ENCODE measurements at regions not wholly inside any gene's neighbourhood (a gene's known extent, or its start where the extent isn't known, plus 50 kb on each side); places are given as distances from the start of the nearest gene placed in this dataset.

GRCh38 chr5:34526682-34527305 is 129.3 kb upstream of the RAI14 start:
- no peak overlapping the region for H3K4me3 ChIP-seq (ENCODE audit: low read depth, low read length)
- no peak for DNase-seq (ENCODE audit: low read depth)
- no peak for TF ChIP-seq CTCF (IDR thresholded peaks at IDR 0.05; ENCODE audit: control insufficient read depth, extremely low read depth, insufficient read depth)

- no peak for TF ChIP-seq CTCF (IDR thresholded peaks at IDR 0.05; ENCODE audit: control insufficient read depth, extremely low read depth, insufficient read depth)
- H3K4me3 ChIP-seq (ENCODE audit: low read depth, low read length): no peak overlapping the region
Measured at GRCh38 chr5:34529581-34530331, 126.4 kb upstream of the RAI14 start.

GRCh38 chr5:34530637-34531036 is 125.5 kb upstream of the RAI14 start:
- no peak for TF ChIP-seq CTCF (IDR thresholded peaks at IDR 0.05; ENCODE audit: control insufficient read depth, extremely low read depth, insufficient read depth)

More at GRCh38 chr5:34529581-34530331, 126.4 kb upstream of the RAI14 start:
- DNase-seq (ENCODE audit: low read depth): no peak

GRCh38 chr5:34531751-34532360 is 124.3 kb upstream of the RAI14 start:
- no peak for TF ChIP-seq CTCF (IDR thresholded peaks at IDR 0.05; ENCODE audit: control insufficient read depth, extremely low read depth, insufficient read depth)
- DNase-seq (ENCODE audit: low read depth): no peak
- H3K4me3 ChIP-seq (ENCODE audit: low read depth, low read length): no peak overlapping the region

More at GRCh38 chr5:34530637-34531036, 125.5 kb upstream of the RAI14 start:
- H3K4me3 ChIP-seq (ENCODE audit: low read depth, low read length): no peak overlapping the region
- no peak for DNase-seq (ENCODE audit: low read depth)

- H3K4me3 ChIP-seq (ENCODE audit: low read depth, low read length): no peak overlapping the region
- no peak for DNase-seq (ENCODE audit: low read depth)
- TF ChIP-seq CTCF (IDR thresholded peaks at IDR 0.05; ENCODE audit: control insufficient read depth, extremely low read depth, insufficient read depth): no peak
Measured at GRCh38 chr5:34533582-34534522, 122.3 kb upstream of the RAI14 start.

GRCh38 chr5:34534523-34535103 is 121.5 kb upstream of the RAI14 start:
- TF ChIP-seq CTCF (IDR thresholded peaks at IDR 0.05; ENCODE audit: control insufficient read depth, extremely low read depth, insufficient read depth): no peak
- H3K4me3 ChIP-seq (ENCODE audit: low read depth, low read length): no peak overlapping the region
- DNase-seq (ENCODE audit: low read depth): no peak
